ENCODE measurements at regions not wholly inside any gene's neighbourhood (a gene's known extent, or its start where the extent isn't known, plus 50 kb on each side); places are given as distances from the start of the nearest gene placed in this dataset.

- TF ChIP-seq CTCF (IDR thresholded peaks at IDR 0.05; ENCODE audit: poor library complexity, severe bottlenecking) (peak; percentile 75), SMC3 (conservative IDR thresholded peaks at IDR 0.05; ENCODE audit: poor library complexity) (peak; percentile 72), RAD21 (conservative IDR thresholded peaks at IDR 0.05) (peak; percentile 67), TAF1 (IDR thresholded peaks at IDR 0.05; ENCODE audit: low read depth) (no peak), EP300 (conservative IDR thresholded peaks at IDR 0.05; ENCODE audit: poor library complexity, severe bottlenecking) (no peak), MXI1 (conservative IDR thresholded peaks at IDR 0.05; ENCODE audit: poor library complexity, severe bottlenecking) (no peak)
- H3K27me3 ChIP-seq (ENCODE audit: insufficient read depth, low read depth, low read length) = no peaks in the 10 kb centered on the region
- no peaks in the 10 kb centered on the region for H3K36me3 ChIP-seq (ENCODE audit: insufficient read depth, low read length)
- no peak overlapping the region for H3K4me3 ChIP-seq (ENCODE audit: low read length)
- no peaks in the 10 kb centered on the region for H3F3A ChIP-seq (ENCODE audit: insufficient read depth, low read length, poor library complexity, severe bottlenecking)
- no peaks in the 10 kb centered on the region for H3K9me2 ChIP-seq (ENCODE audit: insufficient read depth, low read length)
- no peak overlapping the region for H2AFZ ChIP-seq (ENCODE audit: low read depth, low read length)
- H4K20me1 ChIP-seq (ENCODE audit: insufficient read depth) = no peaks in the 10 kb centered on the region
- H3K27ac ChIP-seq (ENCODE audit: low read length) = peak overlapping the region; percentile 28
- no peak overlapping the region for H3K9ac ChIP-seq (ENCODE audit: low read length)
- H3K9me3 ChIP-seq (ENCODE audit: low read length) = no peaks in the 10 kb centered on the region
- H3K4me2 ChIP-seq (ENCODE audit: low read length) = no peak overlapping the region
- no peaks in the 10 kb centered on the region for H3K79me2 ChIP-seq (replicated peaks; ENCODE audit: insufficient read depth, low read length)
Measured at GRCh38 chrX:22748093-22748999, 251.4 kb upstream of the DDX53 start.

- Histone ChIP-seq H3K27me3 (ENCODE audit: insufficient read depth, low read depth, low read length) (no peaks in the 10 kb centered on the region), H3K27ac (ENCODE audit: low read length) (no peak overlapping the region), H3K36me3 (ENCODE audit: insufficient read depth, low read length) (no peaks in the 10 kb centered on the region)
Measured at GRCh38 chrX:22758807-22759481, 240.8 kb upstream of the DDX53 start.

GRCh38 chrX:22760513-22761057 is 239.2 kb upstream of the DDX53 start:
- Histone ChIP-seq H3K9ac (ENCODE audit: low read length) (no peak overlapping the region), H3K4me2 (ENCODE audit: low read length) (no peak overlapping the region), H4K20me1 (ENCODE audit: insufficient read depth) (no peaks in the 10 kb centered on the region), H3K9me2 (ENCODE audit: insufficient read depth, low read length) (no peaks in the 10 kb centered on the region), H3K27ac (ENCODE audit: low read length) (no peak overlapping the region), H3K27me3 (ENCODE audit: insufficient read depth, low read depth, low read length) (no peaks in the 10 kb centered on the region), H3F3A (ENCODE audit: insufficient read depth, low read length, poor library complexity, severe bottlenecking) (no peaks in the 10 kb centered on the region), H3K4me3 (ENCODE audit: low read length) (no peak overlapping the region), H3K36me3 (ENCODE audit: insufficient read depth, low read length) (no peaks in the 10 kb centered on the region), H3K79me2 (replicated peaks; ENCODE audit: insufficient read depth, low read length) (no peaks in the 10 kb centered on the region), H3K9me3 (ENCODE audit: low read length) (no peaks in the 10 kb centered on the region), H2AFZ (ENCODE audit: low read depth, low read length) (no peak overlapping the region)
- no peak for TF ChIP-seq TAF1 (IDR thresholded peaks at IDR 0.05; ENCODE audit: low read depth)
- no peak for TF ChIP-seq EZH2 (IDR thresholded peaks at IDR 0.05; ENCODE audit: borderline replicate concordance, insufficient read depth, low read length, poor library complexity, severe bottlenecking)
- no peak for TF ChIP-seq RAD21 (conservative IDR thresholded peaks at IDR 0.05)
- TF ChIP-seq EP300 (conservative IDR thresholded peaks at IDR 0.05; ENCODE audit: poor library complexity, severe bottlenecking) = no peak
- TF ChIP-seq REST (IDR thresholded peaks at IDR 0.05; ENCODE audit: borderline replicate concordance) = no peak
- TF ChIP-seq CTCF (IDR thresholded peaks at IDR 0.05; ENCODE audit: poor library complexity, severe bottlenecking) = no peak
- no peak for TF ChIP-seq MXI1 (conservative IDR thresholded peaks at IDR 0.05; ENCODE audit: poor library complexity, severe bottlenecking)
- TF ChIP-seq SMC3 (conservative IDR thresholded peaks at IDR 0.05; ENCODE audit: poor library complexity) = no peak
- no peak for TF ChIP-seq POLR2AphosphoS5 (IDR thresholded peaks at IDR 0.05)

More at GRCh38 chrX:22758807-22759481, 240.8 kb upstream of the DDX53 start:
- no peaks in the 10 kb centered on the region for H3K9me3 ChIP-seq (ENCODE audit: low read length)
- H3K79me2 ChIP-seq (replicated peaks; ENCODE audit: insufficient read depth, low read length) = no peaks in the 10 kb centered on the region
- H3K4me2 ChIP-seq (ENCODE audit: low read length) = no peak overlapping the region
- no peak overlapping the region for H2AFZ ChIP-seq (ENCODE audit: low read depth, low read length)
- no peaks in the 10 kb centered on the region for H3K9me2 ChIP-seq (ENCODE audit: insufficient read depth, low read length)
- H3K4me3 ChIP-seq (ENCODE audit: low read length) = no peak overlapping the region
- no peaks in the 10 kb centered on the region for H4K20me1 ChIP-seq (ENCODE audit: insufficient read depth)
- TF ChIP-seq EP300 (conservative IDR thresholded peaks at IDR 0.05; ENCODE audit: poor library complexity, severe bottlenecking) (no peak), EZH2 (IDR thresholded peaks at IDR 0.05; ENCODE audit: borderline replicate concordance, insufficient read depth, low read length, poor library complexity, severe bottlenecking) (no peak)
- H3F3A ChIP-seq (ENCODE audit: insufficient read depth, low read length, poor library complexity, severe bottlenecking) = no peaks in the 10 kb centered on the region
- no peak overlapping the region for H3K9ac ChIP-seq (ENCODE audit: low read length)

Data from neural cell (in vitro differentiated cells).